Mucosa of descending colon (tissue), 3 donors: ENCODE measurements at regions not wholly inside any gene's neighbourhood (a gene's known extent, or its start where the extent isn't known, plus 50 kb on each side); places are given as distances from the start of the nearest gene placed in this dataset.

Experiments
- ATAC-seq: fragments of 200-7000 bp; cut with Tn5 transposase; one replicate; pipeline ENCODE4 v1.9.1; 2020; ENCODE audit warnings: mild to moderate bottlenecking, moderate library complexity
- DNase-seq, 3 donors: peaks; one replicate each; pipeline ENCODE4 v3.0.0-alpha.2; 2020
- H3K36me3 ChIP-seq: fragments of 200-600 bp; one replicate; pipeline ENCODE4 v1.8.0; 2021; ENCODE audit warnings: low read depth, mild to moderate bottlenecking
- H3K4me1 ChIP-seq: fragments of 200-600 bp; one replicate; pipeline ENCODE4 v1.8.0; 2021; ENCODE audit warnings: low read depth, mild to moderate bottlenecking
- H3K4me3 ChIP-seq: fragments of 200-600 bp; one replicate; pipeline ENCODE4 v1.8.0; 2021; ENCODE audit warnings: mild to moderate bottlenecking
- H3K9me3 ChIP-seq: fragments of 200-600 bp; one replicate; pipeline ENCODE4 v1.8.0; 2021; ENCODE audit warnings: mild to moderate bottlenecking
- intact Hi-C, 2 donors: fragments of 100-400 bp; cut with DNase I in 1 of 2; cut with micrococcal nuclease in 1 of 2; formaldehyde crosslinking; loops; one replicate each; pipeline versions ENCODE4 v1.11.0 to v1.11.1; 2022; cut with DNase I, micrococcal nuclease
- TF ChIP-seq, protein P1 (sequence below): fragments of 200-600 bp; IDR thresholded peaks from one replicate; pipeline ENCODE4 v1.8.0; 2022; ENCODE audit warnings: antibody characterized with exemption, mild to moderate bottlenecking
- donor health status: DM: no; HTN: no; CAD: no; lungs with moderate emphysema.
- donor health status: DM: no; HTN: no; CAD: no.
- donor health status: DM: no; HTN: yes; CAD: no.

DNA sequence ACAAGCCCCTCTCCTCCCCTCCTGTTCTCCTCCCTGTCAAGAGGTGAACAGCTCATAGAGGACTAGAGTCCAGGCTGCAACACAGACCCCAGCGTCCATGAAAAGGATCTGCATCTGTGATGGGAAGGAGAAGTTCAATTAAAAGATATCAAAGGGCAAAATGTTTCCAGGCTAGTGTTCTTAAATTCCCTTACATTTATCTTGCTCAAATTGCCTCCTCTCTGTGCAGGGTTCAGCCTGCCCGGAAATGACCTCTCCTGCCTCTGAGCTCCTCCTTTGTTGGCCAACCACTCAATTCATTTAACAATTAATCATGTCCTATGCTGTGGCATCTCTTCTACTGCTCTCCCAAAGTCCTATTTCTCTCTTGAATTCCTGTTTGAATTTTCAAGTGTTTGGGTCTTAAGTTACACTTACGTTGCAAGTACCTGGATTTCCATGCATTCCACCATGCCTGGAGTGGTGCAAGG lies 105.3 kb downstream of the TSN start:
- Histone ChIP-seq H3K9me3 (no peaks in the 10 kb centered on the region), H3K4me3 (no peak overlapping the region), H3K4me1 (no peaks in the 10 kb centered on the region), H3K36me3 (no peaks in the 10 kb centered on the region)
- no peak for ATAC-seq
- intact Hi-C loops: no loop called here
- TF ChIP-seq, protein P1, sequence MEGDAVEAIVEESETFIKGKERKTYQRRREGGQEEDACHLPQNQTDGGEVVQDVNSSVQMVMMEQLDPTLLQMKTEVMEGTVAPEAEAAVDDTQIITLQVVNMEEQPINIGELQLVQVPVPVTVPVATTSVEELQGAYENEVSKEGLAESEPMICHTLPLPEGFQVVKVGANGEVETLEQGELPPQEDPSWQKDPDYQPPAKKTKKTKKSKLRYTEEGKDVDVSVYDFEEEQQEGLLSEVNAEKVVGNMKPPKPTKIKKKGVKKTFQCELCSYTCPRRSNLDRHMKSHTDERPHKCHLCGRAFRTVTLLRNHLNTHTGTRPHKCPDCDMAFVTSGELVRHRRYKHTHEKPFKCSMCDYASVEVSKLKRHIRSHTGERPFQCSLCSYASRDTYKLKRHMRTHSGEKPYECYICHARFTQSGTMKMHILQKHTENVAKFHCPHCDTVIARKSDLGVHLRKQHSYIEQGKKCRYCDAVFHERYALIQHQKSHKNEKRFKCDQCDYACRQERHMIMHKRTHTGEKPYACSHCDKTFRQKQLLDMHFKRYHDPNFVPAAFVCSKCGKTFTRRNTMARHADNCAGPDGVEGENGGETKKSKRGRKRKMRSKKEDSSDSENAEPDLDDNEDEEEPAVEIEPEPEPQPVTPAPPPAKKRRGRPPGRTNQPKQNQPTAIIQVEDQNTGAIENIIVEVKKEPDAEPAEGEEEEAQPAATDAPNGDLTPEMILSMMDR: no peak
- DNase-seq: no peak

DNA sequence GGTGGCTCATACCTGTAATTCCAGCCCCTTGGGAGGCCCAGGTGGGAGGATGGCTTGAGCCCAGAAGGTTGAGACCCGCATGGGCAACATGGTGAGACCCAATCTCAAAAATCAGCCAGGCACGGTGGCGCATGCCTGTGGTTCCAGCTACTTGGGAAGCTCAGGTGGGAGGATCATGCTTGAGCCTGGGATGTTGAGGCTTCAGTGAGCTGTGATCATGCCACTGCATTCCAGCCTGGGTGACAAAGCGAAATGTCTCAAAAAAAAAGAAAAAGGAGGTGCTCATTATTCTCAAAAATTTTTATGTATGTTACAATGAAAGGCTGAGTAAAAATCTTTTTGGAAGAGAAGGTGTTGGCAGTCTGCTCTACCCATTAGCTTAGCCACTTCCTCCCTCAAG lies 106.8 kb downstream of the TSN start:
- Histone ChIP-seq H3K36me3 (no peaks in the 10 kb centered on the region), H3K9me3 (no peaks in the 10 kb centered on the region), H3K4me3 (no peak overlapping the region), H3K4me1 (no peaks in the 10 kb centered on the region)
- no peak for DNase-seq
- TF ChIP-seq, protein P1: no peak
- ATAC-seq: no peak
- intact Hi-C loops: no loop called here

DNA sequence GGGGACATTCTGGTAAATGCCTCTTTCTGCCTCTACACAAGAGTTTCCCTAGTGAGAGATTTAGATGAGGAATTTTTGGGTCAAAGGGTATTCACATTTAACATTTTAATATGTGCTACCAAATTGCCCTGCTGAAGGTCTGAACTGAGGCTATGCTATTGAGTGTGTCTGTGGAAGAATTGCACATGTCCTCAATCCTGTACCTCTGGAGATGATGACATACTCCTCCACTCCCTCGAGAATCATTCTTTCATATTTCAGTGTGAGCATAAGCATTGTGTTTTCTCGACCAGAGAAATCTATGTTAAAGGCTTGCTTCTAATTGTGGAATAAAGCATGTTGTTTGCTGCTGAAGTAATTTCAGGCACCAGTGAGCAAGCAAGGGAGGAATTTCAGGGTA lies 110.5 kb downstream of the TSN start:
- intact Hi-C loops: no loop called here
- no peak for ATAC-seq
- DNase-seq: no peak
- Histone ChIP-seq H3K4me1 (no peaks in the 10 kb centered on the region), H3K9me3 (no peaks in the 10 kb centered on the region), H3K36me3 (no peaks in the 10 kb centered on the region), H3K4me3 (no peak overlapping the region)
- TF ChIP-seq, protein P1: no peak

DNA sequence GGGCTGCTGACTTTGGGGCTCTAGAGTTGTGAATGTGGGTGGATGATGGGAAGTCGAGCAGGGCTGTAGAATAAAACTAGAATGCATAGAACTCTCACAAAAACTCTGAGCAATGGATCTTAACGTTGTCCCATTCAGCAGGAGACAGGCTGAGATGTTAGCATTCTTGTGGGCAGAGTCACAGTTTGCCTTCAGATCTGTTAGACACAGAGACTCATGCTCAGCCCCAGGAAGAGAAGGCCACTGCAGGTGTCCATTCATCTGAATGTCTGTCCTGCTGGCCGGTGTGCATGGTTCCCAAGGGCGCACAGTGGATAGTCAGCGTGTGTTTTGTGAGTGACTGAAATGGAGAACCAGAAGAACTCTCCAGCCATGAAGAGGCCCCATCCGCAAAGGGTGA lies 111.3 kb downstream of the TSN start:
- Histone ChIP-seq H3K36me3 (no peaks in the 10 kb centered on the region), H3K4me1 (no peaks in the 10 kb centered on the region), H3K4me3 (no peak overlapping the region), H3K9me3 (no peaks in the 10 kb centered on the region)
- ATAC-seq (no peak), DNase-seq (no peak)
- TF ChIP-seq, protein P1: no peak
- intact Hi-C loops: no loop called here

DNA sequence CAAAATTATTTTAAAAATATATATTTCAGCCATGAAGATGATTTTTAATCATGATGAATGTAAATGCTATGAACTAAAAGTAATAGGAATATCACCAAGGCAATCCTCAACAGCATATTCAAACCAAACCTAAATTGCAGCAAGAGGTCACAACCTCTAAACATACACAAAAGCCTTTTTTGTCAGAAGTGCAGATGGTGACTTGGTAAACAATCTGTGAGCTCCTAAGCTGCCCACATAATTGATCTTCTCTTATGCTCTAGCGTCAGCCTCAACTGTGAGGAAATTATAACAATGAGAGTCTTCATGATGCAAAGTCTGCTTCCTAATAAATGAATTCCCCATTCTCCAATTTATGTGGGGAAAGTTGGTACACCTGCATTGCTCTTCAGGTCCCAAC lies 113.2 kb downstream of the TSN start:
- no peaks in the 10 kb centered on the region for H3K9me3 ChIP-seq
- intact Hi-C loops: no loop called here
- TF ChIP-seq, protein P1: no peak
- no peaks in the 10 kb centered on the region for H3K4me1 ChIP-seq
- DNase-seq: no peak
- ATAC-seq: no peak
- no peak overlapping the region for H3K4me3 ChIP-seq
- no peaks in the 10 kb centered on the region for H3K36me3 ChIP-seq

DNA sequence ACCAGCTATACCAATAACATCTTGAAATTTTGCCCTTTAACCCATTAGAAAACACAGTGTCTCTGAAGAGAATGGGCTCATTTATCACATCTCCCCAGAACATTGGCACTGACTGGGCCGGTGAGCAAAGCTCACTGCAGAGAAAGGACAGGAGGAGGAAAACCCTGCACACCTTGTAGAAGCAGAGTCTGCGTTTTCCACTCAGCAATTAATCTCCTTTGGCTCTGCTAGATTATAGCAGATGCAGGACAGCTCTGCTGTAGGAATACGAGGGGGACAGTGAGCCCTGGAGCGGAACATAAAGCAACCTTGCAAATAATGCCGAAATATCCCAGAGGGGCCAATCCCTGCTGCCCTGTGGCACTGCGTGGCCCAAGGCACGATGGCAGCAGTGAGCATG lies 113.9 kb downstream of the TSN start:
- TF ChIP-seq, protein P1: no peak
- Histone ChIP-seq H3K9me3 (no peaks in the 10 kb centered on the region), H3K4me1 (no peaks in the 10 kb centered on the region), H3K36me3 (no peaks in the 10 kb centered on the region), H3K4me3 (no peak overlapping the region)
- intact Hi-C loops: no loop called here
- DNase-seq: no peak
- ATAC-seq: no peak
